HFFc6 (cell line): ENCODE measurements at regions not wholly inside any gene's neighbourhood (a gene's known extent, or its start where the extent isn't known, plus 50 kb on each side); places are given as distances from the start of the nearest gene placed in this dataset.
"Not testable (repeated sequence)": the region's sequence is repeated elsewhere in the genome, so short reads cannot be mapped to it uniquely, and the experiment has no call there.

Experiments used
- DNase-seq: peaks from one replicate; pipeline ENCODE4 v3.0.0-alpha.2; 2018
- H3K27ac Mint-ChIP-seq: 2 replicates; pipeline ENCODE4 v1.8.0; 2020; ENCODE audit warnings: mild to moderate bottlenecking, mixed read lengths
- H3K27me3 Mint-ChIP-seq: 2 replicates; pipeline ENCODE4 v1.8.0; 2021; ENCODE audit warnings: mild to moderate bottlenecking, moderate library complexity, mixed read lengths; ENCODE audit not compliant: insufficient read depth
- H3K36me3 Mint-ChIP-seq: 2 replicates; pipeline ENCODE4 v1.8.0; 2021; ENCODE audit warnings: low read depth, mixed read lengths
- H3K4me1 Mint-ChIP-seq: 2 replicates; pipeline ENCODE4 v1.8.0; 2020; ENCODE audit warnings: low read depth, mixed read lengths
- H3K4me3 Mint-ChIP-seq: 2 replicates; pipeline ENCODE4 v1.8.0; 2020; ENCODE audit warnings: mild to moderate bottlenecking, moderate library complexity, mixed read lengths
- H3K9me3 Mint-ChIP-seq: 2 replicates; pipeline ENCODE4 v1.8.0; 2020; ENCODE audit warnings: mild to moderate bottlenecking, mixed read lengths
- TF ChIP-seq, protein P1 (sequence below): fragments of 200-600 bp; sonication (generic); IDR thresholded peaks from 2 replicates; pipeline ENCODE4 v1.5.0; 2021; ENCODE audit warnings: antibody characterized with exemption, mild to moderate bottlenecking

DNA sequence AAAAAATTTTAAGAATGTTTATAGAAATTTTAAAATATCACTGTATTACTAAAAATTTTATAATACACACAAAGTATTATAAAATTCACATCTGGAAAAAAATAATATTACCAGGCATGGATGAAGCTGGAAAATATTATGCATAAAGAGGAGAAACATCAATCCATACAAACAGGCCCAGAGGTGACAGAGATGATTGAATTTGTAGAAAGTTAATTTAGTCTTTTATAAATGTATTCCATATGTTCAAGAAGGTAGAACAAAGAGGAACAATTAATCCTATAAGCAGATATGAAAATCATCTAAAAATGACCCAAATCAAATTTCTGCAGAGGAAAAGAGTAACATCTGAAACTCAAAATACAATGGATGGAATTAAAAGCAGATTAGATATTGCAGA lies 605.2 kb upstream of the CELF4 start:
- H3K27me3 Mint-ChIP-seq = no peaks in the 10 kb centered on the region
- H3K9me3 Mint-ChIP-seq = peaks cover 18% of the 10 kb centered on the region
- no peaks in the 10 kb centered on the region for H3K4me1 Mint-ChIP-seq
- TF ChIP-seq, protein P1, sequence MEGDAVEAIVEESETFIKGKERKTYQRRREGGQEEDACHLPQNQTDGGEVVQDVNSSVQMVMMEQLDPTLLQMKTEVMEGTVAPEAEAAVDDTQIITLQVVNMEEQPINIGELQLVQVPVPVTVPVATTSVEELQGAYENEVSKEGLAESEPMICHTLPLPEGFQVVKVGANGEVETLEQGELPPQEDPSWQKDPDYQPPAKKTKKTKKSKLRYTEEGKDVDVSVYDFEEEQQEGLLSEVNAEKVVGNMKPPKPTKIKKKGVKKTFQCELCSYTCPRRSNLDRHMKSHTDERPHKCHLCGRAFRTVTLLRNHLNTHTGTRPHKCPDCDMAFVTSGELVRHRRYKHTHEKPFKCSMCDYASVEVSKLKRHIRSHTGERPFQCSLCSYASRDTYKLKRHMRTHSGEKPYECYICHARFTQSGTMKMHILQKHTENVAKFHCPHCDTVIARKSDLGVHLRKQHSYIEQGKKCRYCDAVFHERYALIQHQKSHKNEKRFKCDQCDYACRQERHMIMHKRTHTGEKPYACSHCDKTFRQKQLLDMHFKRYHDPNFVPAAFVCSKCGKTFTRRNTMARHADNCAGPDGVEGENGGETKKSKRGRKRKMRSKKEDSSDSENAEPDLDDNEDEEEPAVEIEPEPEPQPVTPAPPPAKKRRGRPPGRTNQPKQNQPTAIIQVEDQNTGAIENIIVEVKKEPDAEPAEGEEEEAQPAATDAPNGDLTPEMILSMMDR = no peak
- H3K36me3 Mint-ChIP-seq = no peaks in the 10 kb centered on the region
- H3K4me3 Mint-ChIP-seq = no peak overlapping the region
- H3K27ac Mint-ChIP-seq = no peak overlapping the region
- no peak for DNase-seq

DNA sequence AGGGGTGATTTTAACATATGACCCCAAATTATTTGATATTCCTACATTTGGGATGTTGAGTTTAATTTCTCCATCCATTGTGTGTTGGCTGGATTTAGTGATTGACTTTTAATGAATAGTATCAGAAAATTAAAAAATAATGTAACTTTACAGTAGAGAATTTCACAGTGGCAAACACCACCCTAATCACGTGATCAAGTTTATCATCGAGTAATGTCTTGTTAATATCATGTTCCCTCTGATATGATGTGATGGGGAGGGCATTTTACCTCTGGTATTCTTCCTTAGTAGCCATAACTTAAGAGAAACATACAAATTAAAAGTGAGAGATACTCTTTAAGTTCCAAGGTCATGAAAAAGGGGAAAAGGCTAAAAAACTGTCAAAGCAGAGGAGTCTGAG lies 602.0 kb upstream of the CELF4 start:
- Mint-ChIP-seq H3K27me3 (no peaks in the 10 kb centered on the region), H3K4me1 (no peaks in the 10 kb centered on the region)

DNA sequence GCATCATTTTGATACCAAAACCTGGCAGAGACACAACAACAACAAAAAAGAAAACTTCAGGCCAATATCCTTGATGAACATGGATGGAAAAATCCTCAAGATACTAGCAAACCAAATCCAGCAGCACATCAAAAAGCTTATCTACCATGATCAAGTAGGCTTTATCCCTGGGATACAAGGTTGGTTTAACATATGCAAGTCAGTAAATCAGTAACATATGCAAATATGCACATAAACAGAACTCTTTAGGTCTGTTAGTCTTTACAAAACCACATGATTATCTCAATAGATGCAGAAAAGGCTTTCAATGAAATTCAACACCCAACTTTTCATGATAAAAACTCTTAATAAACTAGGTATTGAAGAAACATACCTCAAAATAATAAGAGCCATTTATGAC lies 587.5 kb upstream of the CELF4 start:
- H3K27ac Mint-ChIP-seq, H3K4me3 Mint-ChIP-seq, H3K4me1 Mint-ChIP-seq, H3K36me3 Mint-ChIP-seq, DNase-seq, H3K27me3 Mint-ChIP-seq: not testable (repeated sequence)
- peaks cover 40% of the 10 kb centered on the region for H3K9me3 Mint-ChIP-seq

More for the DNA sequence above, 602.0 kb upstream of the CELF4 start:
- H3K36me3 Mint-ChIP-seq = no peaks in the 10 kb centered on the region
- H3K4me3 Mint-ChIP-seq = no peak overlapping the region
- no peak overlapping the region for H3K27ac Mint-ChIP-seq
- TF ChIP-seq, protein P1 = no peak
- peaks cover 26% of the 10 kb centered on the region for H3K9me3 Mint-ChIP-seq
- DNase-seq = no peak

DNA sequence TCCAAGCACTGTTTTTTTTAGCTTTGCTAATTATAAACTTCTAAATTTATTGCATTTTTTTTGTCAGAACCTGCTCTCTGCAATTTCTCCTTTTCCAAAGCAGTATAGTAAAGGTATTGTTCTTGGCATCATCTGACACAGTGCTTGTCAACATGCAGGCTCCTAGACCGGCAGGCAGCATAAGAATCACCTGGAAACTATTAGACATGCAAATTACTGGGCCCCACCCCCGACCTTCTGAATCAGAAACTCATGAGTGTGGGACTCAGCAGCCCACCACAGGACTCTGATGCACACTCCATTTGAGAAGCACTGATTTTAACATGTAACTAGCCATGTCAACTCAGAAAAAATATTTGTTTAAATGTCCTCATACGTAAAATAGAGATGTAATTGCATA lies 551.1 kb upstream of the CELF4 start:
- DNase-seq = no peak
- Mint-ChIP-seq H3K4me3 (no peak overlapping the region), H3K36me3 (no peaks in the 10 kb centered on the region), H3K9me3 (peaks cover 10% of the 10 kb centered on the region), H3K27ac (no peak overlapping the region), H3K27me3 (no peaks in the 10 kb centered on the region), H3K4me1 (no peaks in the 10 kb centered on the region)
- TF ChIP-seq, protein P1 = no peak

DNA sequence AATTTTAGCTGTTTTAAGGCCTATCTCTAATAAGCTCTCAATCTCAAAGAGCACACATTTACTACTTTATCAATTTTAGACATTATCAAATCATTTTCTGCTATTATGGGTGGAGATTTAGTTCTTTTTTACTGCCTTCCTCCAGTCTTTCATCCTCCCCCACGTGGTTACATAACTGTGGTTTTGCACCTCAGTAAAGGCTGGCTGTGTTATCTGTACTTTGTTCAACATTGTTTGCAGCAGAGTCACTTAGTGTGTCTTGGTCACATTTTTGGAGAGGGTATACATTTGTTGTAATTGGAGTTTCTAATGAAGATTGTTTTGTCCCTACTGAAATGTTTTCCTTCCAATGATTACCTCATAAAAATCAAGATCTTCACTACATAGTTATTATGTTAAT lies 549.6 kb upstream of the CELF4 start:
- peaks cover 18% of the 10 kb centered on the region for H3K9me3 Mint-ChIP-seq
- H3K36me3 Mint-ChIP-seq = no peaks in the 10 kb centered on the region
- H3K27me3 Mint-ChIP-seq = no peaks in the 10 kb centered on the region
- no peak overlapping the region for H3K4me3 Mint-ChIP-seq
- DNase-seq = no peak
- TF ChIP-seq, protein P1 = no peak
- no peaks in the 10 kb centered on the region for H3K4me1 Mint-ChIP-seq
- no peak overlapping the region for H3K27ac Mint-ChIP-seq

DNA sequence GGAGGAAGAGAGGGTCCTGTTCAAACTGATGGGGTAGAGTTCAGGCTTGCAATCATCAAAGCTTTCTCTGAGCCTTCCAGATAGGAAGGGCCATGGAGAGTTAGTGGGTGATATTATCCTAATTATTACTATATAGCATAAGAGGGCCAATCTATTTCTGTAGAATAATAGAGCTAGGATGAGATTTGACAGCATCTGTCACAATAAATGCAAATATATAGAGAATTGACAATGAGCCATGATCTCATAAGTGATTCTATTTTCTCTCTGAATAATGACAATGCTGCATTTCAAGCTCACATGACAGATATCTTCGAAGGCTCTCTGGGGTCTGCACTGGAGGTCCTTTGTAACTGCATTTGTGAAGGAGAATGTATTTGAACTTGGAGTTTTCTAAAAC lies 521.9 kb upstream of the CELF4 start:
- TF ChIP-seq, protein P1 = no peak
- no peak for DNase-seq
- peaks cover 18% of the 10 kb centered on the region for H3K9me3 Mint-ChIP-seq
- H3K27me3 Mint-ChIP-seq = no peaks in the 10 kb centered on the region
- no peaks in the 10 kb centered on the region for H3K36me3 Mint-ChIP-seq
- H3K4me1 Mint-ChIP-seq = no peaks in the 10 kb centered on the region
- no peak overlapping the region for H3K27ac Mint-ChIP-seq
- no peak overlapping the region for H3K4me3 Mint-ChIP-seq
